LoVo (cell line): ENCODE measurements at regions not wholly inside any gene's neighbourhood (a gene's known extent, or its start where the extent isn't known, plus 50 kb on each side); places are given as distances from the start of the nearest gene placed in this dataset.

Source experiments
- DNase-seq: peaks from one replicate; pipeline ENCODE4 v3.0.0-alpha.2; 2016; ENCODE audit warnings: low spot score

GRCh38 chr9:71179183-71179582 is 57.8 kb upstream of the TRPM3 start:
- DNase-seq = no peak

DNA sequence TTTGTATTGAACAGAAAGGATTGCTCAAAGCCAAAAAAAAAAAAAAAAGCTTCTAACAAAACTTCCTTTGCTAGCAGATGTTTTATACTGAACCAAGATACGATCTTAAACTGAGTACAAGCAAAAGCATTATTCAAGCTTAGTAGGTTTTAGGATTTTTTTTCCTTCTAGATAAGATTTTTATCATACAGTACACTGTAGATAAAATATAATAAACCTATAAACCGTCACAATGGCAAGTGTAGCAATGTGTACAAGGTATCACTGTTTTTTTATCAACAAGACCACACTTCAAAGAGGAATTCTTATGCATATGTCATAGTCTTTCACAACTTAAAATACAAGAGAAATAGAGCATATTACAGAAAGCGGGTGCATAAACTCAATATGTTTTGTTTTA is 56.5 kb upstream of the TRPM3 start:
- no peak for DNase-seq

- DNase-seq = no peak
These were observed 50.1 kb upstream of the TRPM3 start for GRCh38 chr9:71171517-71171916.
